ENCODE measurements at regions not wholly inside any gene's neighbourhood (a gene's known extent, or its start where the extent isn't known, plus 50 kb on each side); places are given as distances from the start of the nearest gene placed in this dataset.

- WGBS, 2 experiments (ENCODE audit: low coverage in 1 of 2, low lambda C conversion rate in 2 of 2, missing lambda C conversion rate in 2 of 2) = 0 to 9% methylated on average over 1 of the region's 1 CpG
- Histone ChIP-seq H2AFZ (no peak overlapping the region), H3K27me3 (replicated peaks; ENCODE audit: insufficient read depth) (no peaks in the 10 kb centered on the region), H4K20me1 (ENCODE audit: insufficient read depth) (no peaks in the 10 kb centered on the region), H3K9me3 (ENCODE audit: low read depth) (no peaks in the 10 kb centered on the region), H3K79me2 (ENCODE audit: insufficient read depth) (peaks cover 47% of the 10 kb centered on the region), H3K9ac (no peak overlapping the region), H3F3A (ENCODE audit: insufficient read depth) (peaks cover 32% of the 10 kb centered on the region), H3K4me3 (no peak overlapping the region), H3K36me3 (ENCODE audit: low read depth) (no peaks in the 10 kb centered on the region), H3K9me2 (ENCODE audit: insufficient read depth) (no peaks in the 10 kb centered on the region), H3K4me2 (ENCODE audit: unreplicated experiment) (no peak overlapping the region), H3K27ac (no peak overlapping the region), H3K4me1 (ENCODE audit: insufficient read depth) (peaks cover 33% of the 10 kb centered on the region)
- TF ChIP-seq EZH2phosphoT487 (IDR thresholded peaks at IDR 0.05; ENCODE audit: insufficient read depth, low read depth) = no peak
- TF ChIP-seq EZH2 (IDR thresholded peaks at IDR 0.05; ENCODE audit: insufficient read depth, poor library complexity, severe bottlenecking) = no peak
- in situ Hi-C loops (cut with MboI) = no loop called here
- DNase-seq = no peak
Observed at GRCh38 chr11:8763070-8763685, 80.6 kb downstream of the RPL27A start.

- Histone ChIP-seq H3K4me1 (ENCODE audit: insufficient read depth) (peaks cover 46% of the 10 kb centered on the region), H3K4me2 (ENCODE audit: unreplicated experiment) (peak overlapping the region; percentile 0), H3F3A (ENCODE audit: insufficient read depth) (peaks cover 41% of the 10 kb centered on the region), H3K9me3 (ENCODE audit: low read depth) (no peaks in the 10 kb centered on the region), H3K36me3 (ENCODE audit: low read depth) (no peaks in the 10 kb centered on the region), H3K9me2 (ENCODE audit: insufficient read depth) (no peaks in the 10 kb centered on the region), H3K79me2 (ENCODE audit: insufficient read depth) (peaks cover 35% of the 10 kb centered on the region), H3K4me3 (no peak overlapping the region), H3K9ac (no peak overlapping the region), H3K27ac (peak overlapping the region; percentile 86), H3K27me3 (replicated peaks; ENCODE audit: insufficient read depth) (no peaks in the 10 kb centered on the region), H4K20me1 (ENCODE audit: insufficient read depth) (no peaks in the 10 kb centered on the region), H2AFZ (no peak overlapping the region)
- DNase-seq = peak; percentile 76
- TF ChIP-seq EZH2phosphoT487 (IDR thresholded peaks at IDR 0.05; ENCODE audit: insufficient read depth, low read depth) = no peak
- no peak for TF ChIP-seq EZH2 (IDR thresholded peaks at IDR 0.05; ENCODE audit: insufficient read depth, poor library complexity, severe bottlenecking)
- WGBS, 2 experiments (ENCODE audit: low coverage in 1 of 2, low lambda C conversion rate in 2 of 2, missing lambda C conversion rate in 2 of 2) = 11 to 17% methylated on average over 1 of the region's 1 CpG
- in situ Hi-C loops (cut with MboI) = no loop called here
Observed at GRCh38 chr11:8765294-8765693, 82.7 kb downstream of the RPL27A start.

- H3K79me2 ChIP-seq (ENCODE audit: insufficient read depth) = peaks cover 26% of the 10 kb centered on the region
- H4K20me1 ChIP-seq (ENCODE audit: insufficient read depth) = no peaks in the 10 kb centered on the region
- H3K9me2 ChIP-seq (ENCODE audit: insufficient read depth) = no peaks in the 10 kb centered on the region
- peak overlapping the region; percentile 31; the same call in 1 of the 2 replicates for H3K4me3 ChIP-seq
- no peaks in the 10 kb centered on the region for H3K9me3 ChIP-seq (ENCODE audit: low read depth)
- H3K4me1 ChIP-seq (ENCODE audit: insufficient read depth) = peaks cover 51% of the 10 kb centered on the region
- H3K9ac ChIP-seq = peak overlapping the region; percentile 43
- WGBS, 2 experiments (ENCODE audit: low coverage in 1 of 2, low lambda C conversion rate in 2 of 2, missing lambda C conversion rate in 2 of 2) = 37 to 48% methylated on average over 8 of the region's 8 CpGs
- no peaks in the 10 kb centered on the region for H3K27me3 ChIP-seq (replicated peaks; ENCODE audit: insufficient read depth)
- peak; percentile 85 for DNase-seq
- no peak for TF ChIP-seq EZH2phosphoT487 (IDR thresholded peaks at IDR 0.05; ENCODE audit: insufficient read depth, low read depth)
- no peak for TF ChIP-seq EZH2 (IDR thresholded peaks at IDR 0.05; ENCODE audit: insufficient read depth, poor library complexity, severe bottlenecking)
- H3F3A ChIP-seq (ENCODE audit: insufficient read depth) = peaks cover 41% of the 10 kb centered on the region
- H3K27ac ChIP-seq = peak overlapping the region; percentile 86
- H2AFZ ChIP-seq = 0 out of 2 replicates have a peak overlapping the region, but pooled peaks have one; percentile 22
- no peaks in the 10 kb centered on the region for H3K36me3 ChIP-seq (ENCODE audit: low read depth)
- in situ Hi-C loops (cut with MboI) = no loop called here
- peak overlapping the region; percentile 64 for H3K4me2 ChIP-seq (ENCODE audit: unreplicated experiment)
Observed at GRCh38 chr11:8766043-8766987, 83.7 kb downstream of the RPL27A start.

GRCh38 chr11:8766988-8767374, 84.4 kb downstream of the RPL27A start:
- 0 out of 2 replicates have a peak overlapping the region, but pooled peaks have one; percentile 22 for H2AFZ ChIP-seq
- peaks cover 58% of the 10 kb centered on the region for H3K4me1 ChIP-seq (ENCODE audit: insufficient read depth)
- H3K79me2 ChIP-seq (ENCODE audit: insufficient read depth) = peaks cover 19% of the 10 kb centered on the region
- no peaks in the 10 kb centered on the region for H3K36me3 ChIP-seq (ENCODE audit: low read depth)
- no peaks in the 10 kb centered on the region for H3K27me3 ChIP-seq (replicated peaks; ENCODE audit: insufficient read depth)
- no peaks in the 10 kb centered on the region for H3K9me3 ChIP-seq (ENCODE audit: low read depth)
- peak overlapping the region; percentile 43 for H3K9ac ChIP-seq
- peak overlapping the region; percentile 64 for H3K4me2 ChIP-seq (ENCODE audit: unreplicated experiment)
- H3K9me2 ChIP-seq (ENCODE audit: insufficient read depth) = no peaks in the 10 kb centered on the region
- TF ChIP-seq EZH2phosphoT487 (IDR thresholded peaks at IDR 0.05; ENCODE audit: insufficient read depth, low read depth) = no peak
- no peak for TF ChIP-seq EZH2 (IDR thresholded peaks at IDR 0.05; ENCODE audit: insufficient read depth, poor library complexity, severe bottlenecking)
- peaks cover 41% of the 10 kb centered on the region for H3F3A ChIP-seq (ENCODE audit: insufficient read depth)
- 23% methylated on average over 7 of the region's 7 CpGs for WGBS, 2 experiments (ENCODE audit: low coverage in 1 of 2, low lambda C conversion rate in 2 of 2, missing lambda C conversion rate in 2 of 2)
- DNase-seq = no peak
- H3K27ac ChIP-seq = peak overlapping the region; percentile 86
- peak overlapping the region; percentile 31 for H3K4me3 ChIP-seq
- H4K20me1 ChIP-seq (ENCODE audit: insufficient read depth) = no peaks in the 10 kb centered on the region
- in situ Hi-C loops (cut with MboI) = no loop called here
